Panc1 (cell line): ENCODE measurements at regions not wholly inside any gene's neighbourhood (a gene's known extent, or its start where the extent isn't known, plus 50 kb on each side); places are given as distances from the start of the nearest gene placed in this dataset.

Experiments used
- ATAC-seq: fragments of 200-7000 bp; cut with Tn5 transposase; 2 replicates; pipeline ENCODE4 v1.9.1; 2020; ENCODE audit warnings: mild to moderate bottlenecking, moderate library complexity
- BruUV-seq: library from RNA; stranded (reverse); fragments of 400-500 nt; replicated peaks from 2 replicates; lab custom pipeline; 2021; lab: Mats Ljungman, UMichigan
- CTCF ChIA-PET: fragments of 300-600 bp; sonication (Branson Sonifier 250); formaldehyde crosslinking; loops from one replicate; lab custom pipeline; 2022; ENCODE audit warnings: antibody characterized with exemption; lab: Charles Lee
- POLR2A ChIA-PET: fragments of 300-600 bp; sonication (Branson Sonifier 250); formaldehyde crosslinking; loops from one replicate; lab custom pipeline; 2022; ENCODE audit warnings: antibody characterized with exemption; lab: Charles Lee
- DNase-seq: peaks from one replicate; pipeline ENCODE4 v3.0.0-alpha.2; 2010; ENCODE audit warnings: low read depth, low spot score
- H3K27ac ChIP-seq: 2 replicates; pipeline ENCODE4 v1.5.1; 2011; ENCODE audit warnings: mild to moderate bottlenecking, low read length, inconsistent platforms
- H3K27me3 ChIP-seq: fragments of 200-500 bp; sonication (Bioruptor generic); 2 replicates; pipeline ENCODE4 v1.6.0; 2014; ENCODE audit warnings: low read length, inconsistent platforms; ENCODE audit not compliant: control insufficient read depth, insufficient read depth
- H3K36me3 ChIP-seq: fragments of 200-500 bp; sonication (Bioruptor generic); 2 replicates; pipeline ENCODE4 v1.5.1; 2014; ENCODE audit warnings: inconsistent platforms, mild to moderate bottlenecking, low read length, moderate library complexity; ENCODE audit not compliant: control insufficient read depth, insufficient read depth
- H3K4me1 ChIP-seq: 2 replicates; pipeline ENCODE4 v1.5.1; 2011; ENCODE audit warnings: inconsistent platforms, mild to moderate bottlenecking, low read length, moderate library complexity; ENCODE audit not compliant: control insufficient read depth, insufficient read depth
- H3K4me3 ChIP-seq, 2 experiments: 2 replicates each; pipeline ENCODE4 v1.5.1; 2011 to 2012; ENCODE audit warnings: low read depth in 2 of 2, low read length in 2 of 2, mild to moderate bottlenecking in 2 of 2, inconsistent platforms in 1 of 2, moderate library complexity in 1 of 2
- H3K9me3 ChIP-seq: fragments of 200-500 bp; sonication (Bioruptor generic); 2 replicates; pipeline ENCODE4 v1.5.1; 2014; ENCODE audit warnings: low read depth, mild to moderate bottlenecking, inconsistent platforms, low read length, moderate library complexity; ENCODE audit not compliant: control insufficient read depth, insufficient read depth
- POLR2AphosphoS5 ChIP-seq: IDR thresholded peaks from 2 replicates; pipeline ENCODE4 v1.6.1; 2012; ENCODE audit warnings: mild to moderate bottlenecking, low read depth, low read length, moderate library complexity
- SIN3A ChIP-seq: IDR thresholded peaks from 2 replicates; pipeline ENCODE4 v1.6.1; 2012; ENCODE audit warnings: low read depth, mild to moderate bottlenecking, low read length, moderate library complexity, borderline replicate concordance; ENCODE audit not compliant: insufficient read depth
- TCF7L2 ChIP-seq: IDR thresholded peaks from 2 replicates; pipeline ENCODE4 v1.6.1; 2011; ENCODE audit warnings: mild to moderate bottlenecking, low read depth, low read length, inconsistent platforms
- in situ Hi-C: cut with HindIII; loops from 2 replicates; pipeline ENCODE4 v1.10.0; 2016; ENCODE audit warnings: low sequenced_read_pairs, low pct_unique_long_range_greater_than_20kb
- intact Hi-C: fragments of 100-400 bp; cut with micrococcal nuclease; formaldehyde crosslinking; loops from one replicate; pipeline ENCODE4 v1.10.0; 2022; ENCODE audit not compliant: unreplicated experiment
- TF ChIP-seq, protein P1 (sequence below): fragments of 450-650 bp; IDR thresholded peaks from 2 replicates; pipeline ENCODE4 v1.5.1; 2017; ENCODE audit warnings: mild to moderate bottlenecking
- TF ChIP-seq, protein P2 (sequence below), 2 experiments: IDR thresholded peaks; 2 replicates each; pipeline ENCODE4 v1.6.1; 2011 to 2012; ENCODE audit warnings: low read depth in 2 of 2, control low read depth in 1 of 2, low read length in 1 of 2, mild to moderate bottlenecking in 1 of 2, moderate library complexity in 1 of 2; ENCODE audit not compliant: insufficient read depth in 1 of 2

DNA sequence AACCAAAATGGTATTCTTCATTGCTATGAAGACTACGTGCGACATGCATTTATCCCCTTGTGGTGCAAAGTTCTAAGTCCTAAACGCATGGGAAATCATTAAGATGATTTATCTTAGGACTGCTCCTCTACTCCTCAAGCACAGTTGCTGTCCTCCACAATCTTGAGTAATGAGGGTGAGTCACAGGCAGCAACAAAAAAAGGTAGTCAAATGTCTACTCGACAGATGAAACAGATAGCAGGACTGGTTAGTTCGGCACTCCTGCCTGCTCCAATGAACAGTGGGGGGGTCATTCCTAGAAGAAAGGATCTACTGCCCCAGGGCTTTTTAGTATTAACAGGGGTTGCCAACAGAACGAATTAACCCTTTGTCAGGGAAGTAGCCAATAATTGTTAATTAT lies 233.7 kb upstream of the FGF13 start:
- H3K4me1 ChIP-seq, result no peaks in the 10 kb centered on the region
- no peaks in the 10 kb centered on the region for H3K36me3 ChIP-seq
- intact Hi-C loops, result no loop called here
- in situ Hi-C loops, result no loop called here
- H3K9me3 ChIP-seq, result no peaks in the 10 kb centered on the region
- no peaks in the 10 kb centered on the region for H3K27me3 ChIP-seq
- POLR2A ChIA-PET, result no interaction called here
- no peak overlapping the region for H3K27ac ChIP-seq
- no peak overlapping the region for H3K4me3 ChIP-seq
- no peak for ATAC-seq
- CTCF ChIA-PET, result no interaction called here
- TF ChIP-seq POLR2AphosphoS5, result no peak
- no peak for TF ChIP-seq TCF7L2
- TF ChIP-seq SIN3A, result no peak
- TF ChIP-seq, protein P1, sequence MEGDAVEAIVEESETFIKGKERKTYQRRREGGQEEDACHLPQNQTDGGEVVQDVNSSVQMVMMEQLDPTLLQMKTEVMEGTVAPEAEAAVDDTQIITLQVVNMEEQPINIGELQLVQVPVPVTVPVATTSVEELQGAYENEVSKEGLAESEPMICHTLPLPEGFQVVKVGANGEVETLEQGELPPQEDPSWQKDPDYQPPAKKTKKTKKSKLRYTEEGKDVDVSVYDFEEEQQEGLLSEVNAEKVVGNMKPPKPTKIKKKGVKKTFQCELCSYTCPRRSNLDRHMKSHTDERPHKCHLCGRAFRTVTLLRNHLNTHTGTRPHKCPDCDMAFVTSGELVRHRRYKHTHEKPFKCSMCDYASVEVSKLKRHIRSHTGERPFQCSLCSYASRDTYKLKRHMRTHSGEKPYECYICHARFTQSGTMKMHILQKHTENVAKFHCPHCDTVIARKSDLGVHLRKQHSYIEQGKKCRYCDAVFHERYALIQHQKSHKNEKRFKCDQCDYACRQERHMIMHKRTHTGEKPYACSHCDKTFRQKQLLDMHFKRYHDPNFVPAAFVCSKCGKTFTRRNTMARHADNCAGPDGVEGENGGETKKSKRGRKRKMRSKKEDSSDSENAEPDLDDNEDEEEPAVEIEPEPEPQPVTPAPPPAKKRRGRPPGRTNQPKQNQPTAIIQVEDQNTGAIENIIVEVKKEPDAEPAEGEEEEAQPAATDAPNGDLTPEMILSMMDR, result no peak
- TF ChIP-seq, protein P2, sequence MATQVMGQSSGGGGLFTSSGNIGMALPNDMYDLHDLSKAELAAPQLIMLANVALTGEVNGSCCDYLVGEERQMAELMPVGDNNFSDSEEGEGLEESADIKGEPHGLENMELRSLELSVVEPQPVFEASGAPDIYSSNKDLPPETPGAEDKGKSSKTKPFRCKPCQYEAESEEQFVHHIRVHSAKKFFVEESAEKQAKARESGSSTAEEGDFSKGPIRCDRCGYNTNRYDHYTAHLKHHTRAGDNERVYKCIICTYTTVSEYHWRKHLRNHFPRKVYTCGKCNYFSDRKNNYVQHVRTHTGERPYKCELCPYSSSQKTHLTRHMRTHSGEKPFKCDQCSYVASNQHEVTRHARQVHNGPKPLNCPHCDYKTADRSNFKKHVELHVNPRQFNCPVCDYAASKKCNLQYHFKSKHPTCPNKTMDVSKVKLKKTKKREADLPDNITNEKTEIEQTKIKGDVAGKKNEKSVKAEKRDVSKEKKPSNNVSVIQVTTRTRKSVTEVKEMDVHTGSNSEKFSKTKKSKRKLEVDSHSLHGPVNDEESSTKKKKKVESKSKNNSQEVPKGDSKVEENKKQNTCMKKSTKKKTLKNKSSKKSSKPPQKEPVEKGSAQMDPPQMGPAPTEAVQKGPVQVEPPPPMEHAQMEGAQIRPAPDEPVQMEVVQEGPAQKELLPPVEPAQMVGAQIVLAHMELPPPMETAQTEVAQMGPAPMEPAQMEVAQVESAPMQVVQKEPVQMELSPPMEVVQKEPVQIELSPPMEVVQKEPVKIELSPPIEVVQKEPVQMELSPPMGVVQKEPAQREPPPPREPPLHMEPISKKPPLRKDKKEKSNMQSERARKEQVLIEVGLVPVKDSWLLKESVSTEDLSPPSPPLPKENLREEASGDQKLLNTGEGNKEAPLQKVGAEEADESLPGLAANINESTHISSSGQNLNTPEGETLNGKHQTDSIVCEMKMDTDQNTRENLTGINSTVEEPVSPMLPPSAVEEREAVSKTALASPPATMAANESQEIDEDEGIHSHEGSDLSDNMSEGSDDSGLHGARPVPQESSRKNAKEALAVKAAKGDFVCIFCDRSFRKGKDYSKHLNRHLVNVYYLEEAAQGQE (IDR thresholded peaks at IDR 0.05; ENCODE audit: insufficient read depth in 1 of 2, low read depth in 2 of 2, low read length in 1 of 2), result no peak
- BruUV-seq, result no TSS peak
- DNase-seq, result no peak

DNA sequence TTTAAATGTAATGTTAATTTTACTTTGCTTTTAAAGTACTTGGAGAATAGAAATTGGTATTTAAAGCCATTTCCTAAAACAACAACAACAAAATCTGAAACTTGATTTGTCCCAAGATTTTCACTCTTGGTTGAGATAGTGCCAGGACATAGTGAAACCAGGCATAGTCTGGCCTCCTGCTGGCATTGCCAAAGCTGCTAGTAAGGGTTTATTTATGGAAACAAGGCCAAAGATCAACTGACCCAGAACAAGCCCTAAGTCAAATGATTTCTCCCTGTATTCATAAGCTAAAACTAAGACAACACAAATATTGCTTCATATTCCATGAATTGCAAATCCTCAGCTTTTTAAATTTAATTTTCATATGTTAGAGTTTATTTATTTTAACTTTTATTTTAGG lies 227.5 kb upstream of the FGF13 start:
- no peak for ATAC-seq
- Histone ChIP-seq H3K9me3 (no peaks in the 10 kb centered on the region), H3K36me3 (no peaks in the 10 kb centered on the region), H3K27me3 (no peaks in the 10 kb centered on the region), H3K4me1 (no peaks in the 10 kb centered on the region), H3K27ac (no peak overlapping the region), H3K4me3 (no peak overlapping the region)
- BruUV-seq, result no TSS peak
- DNase-seq, result no peak
- in situ Hi-C loops, result no loop called here
- CTCF ChIA-PET, result no interaction called here
- POLR2A ChIA-PET, result no interaction called here
- intact Hi-C loops, result no loop called here
- TF ChIP-seq, protein P1, result no peak
- TF ChIP-seq, protein P2 (IDR thresholded peaks at IDR 0.05; ENCODE audit: insufficient read depth in 1 of 2, low read depth in 2 of 2, low read length in 1 of 2), result no peak
- no peak for TF ChIP-seq SIN3A
- TF ChIP-seq POLR2AphosphoS5, result no peak
- no peak for TF ChIP-seq TCF7L2
